Lung (tissue), 11 donors: ENCODE measurements at regions not wholly inside any gene's neighbourhood (a gene's known extent, or its start where the extent isn't known, plus 50 kb on each side); places are given as distances from the start of the nearest gene placed in this dataset.

Source experiments
- ATAC-seq: fragments of 200-7000 bp; cut with Tn5 transposase; one replicate; pipeline ENCODE4 v1.9.1; 2020; ENCODE audit warnings: moderate number of reproducible peaks; ENCODE audit not compliant: insufficient read depth, low FRiP score
- DNase-seq, 3 donors: peaks; one replicate each; pipeline ENCODE4 v3.0.0-alpha.2; 2013 to 2017
- H3K27ac ChIP-seq, 2 donors: one replicate each; pipeline ENCODE4 v1.5.1; 2013; ENCODE audit warnings: mild to moderate bottlenecking in 2 of 2, moderate library complexity in 2 of 2, control low read depth in 1 of 2, inconsistent platforms in 1 of 2, low read depth in 1 of 2, low read length in 1 of 2
- H3K27me3 ChIP-seq, 3 donors: one replicate each; pipeline ENCODE4 v1.5.1; 2013; ENCODE audit warnings: low read length in 2 of 3; ENCODE audit not compliant: control insufficient read depth in 3 of 3, insufficient read depth in 3 of 3
- H3K36me3 ChIP-seq, 4 donors: one replicate each; pipeline ENCODE4 v1.5.1; 2013; ENCODE audit warnings: low read length in 4 of 4, mild to moderate bottlenecking in 1 of 4, moderate library complexity in 1 of 4; ENCODE audit not compliant: control insufficient read depth in 4 of 4, insufficient read depth in 4 of 4
- H3K4me1 ChIP-seq, 5 donors: one replicate each; pipeline ENCODE4 v1.5.1; 2013; ENCODE audit warnings: low read length in 5 of 5, mild to moderate bottlenecking in 2 of 5, moderate library complexity in 1 of 5; ENCODE audit not compliant: control insufficient read depth in 5 of 5, insufficient read depth in 5 of 5
- H3K4me3 ChIP-seq: one replicate; pipeline ENCODE4 v1.5.1; 2013; ENCODE audit warnings: mild to moderate bottlenecking, control low read depth, moderate library complexity
- H3K9ac ChIP-seq, 2 donors: one replicate each; pipeline ENCODE4 v1.5.1; 2013; ENCODE audit warnings: low read length in 2 of 2, control low read depth in 1 of 2; ENCODE audit not compliant: insufficient read depth in 1 of 2
- H3K9me3 ChIP-seq, 4 donors: one replicate each; pipeline ENCODE4 v1.5.1; 2013; ENCODE audit warnings: low read length in 3 of 4, mild to moderate bottlenecking in 1 of 4, moderate library complexity in 1 of 4; ENCODE audit not compliant: control insufficient read depth in 4 of 4, insufficient read depth in 3 of 4
- CTCF ChIP-seq: IDR thresholded peaks from 2 replicates; pipeline ENCODE4 v1.5.1; 2012; ENCODE audit warnings: mild to moderate bottlenecking; ENCODE audit errors: control extremely low read depth, extremely low read depth
- WGBS, 2 donors: extraction: QIAGEN DNeasy Blood & Tissue Kit; methylation state at CpG; one replicate each; pipeline ENCODE4 v1.1.7; 2013; 5-methylcytosine and 5-hydroxymethylcytosine counted together
- donor health status: control.
- donor health status: control.
- donor health status: Bipolar disorder and iron deficiency.
- donor health status: healthy.
- donor health status: DM: yes; HTN: yes; CAD: no.

GRCh38 chr20:50303573-50304500, 113.2 kb downstream of the CEBPB start:
- peak; percentile 89 to 94 (median 91) for DNase-seq
- 62 to 63% methylated on average over 11 of the region's 11 CpGs for WGBS, 2 donors
- Histone ChIP-seq H3K36me3 (no peaks in the 10 kb centered on the region), H3K9ac (peak overlapping the region in 1 of 2 donors; percentile 30), H3K27ac (peak overlapping the region; percentile 47 to 83), H3K4me1 (peaks cover 0 to 49% (median 34%) of the 10 kb centered on the region in 5 donors), H3K4me3 (no peak overlapping the region), H3K9me3 (no peaks in the 10 kb centered on the region), H3K27me3 (no peaks in the 10 kb centered on the region)
- no peak for TF ChIP-seq CTCF
- no peak for ATAC-seq

GRCh38 chr20:50304501-50304856, 113.8 kb downstream of the CEBPB start:
- Histone ChIP-seq H3K36me3 (no peaks in the 10 kb centered on the region), H3K9ac (peak overlapping the region in 1 of 2 donors; percentile 30), H3K9me3 (no peaks in the 10 kb centered on the region), H3K4me1 (peaks cover 0 to 55% (median 38%) of the 10 kb centered on the region in 5 donors), H3K27me3 (no peaks in the 10 kb centered on the region), H3K4me3 (no peak overlapping the region), H3K27ac (peak overlapping the region; percentile 47 to 83)
- 72 to 77% methylated on average over 10 of the region's 10 CpGs for WGBS, 2 donors
- TF ChIP-seq CTCF, result no peak
- ATAC-seq (no peak), DNase-seq (peak; percentile 90 to 96 (median 93))

GRCh38 chr20:50304923-50305635, 114.4 kb downstream of the CEBPB start:
- no peaks in the 10 kb centered on the region for H3K27me3 ChIP-seq
- H3K27ac ChIP-seq, result peak overlapping the region; percentile 55 to 85
- H3K36me3 ChIP-seq, result no peaks in the 10 kb centered on the region
- TF ChIP-seq CTCF, result no peak
- DNase-seq, result peak; percentile 71 to 82 (median 75)
- H3K9ac ChIP-seq, result peak overlapping the region in 1 of 2 donors; percentile 46
- no peaks in the 10 kb centered on the region for H3K9me3 ChIP-seq
- H3K4me1 ChIP-seq, result peaks cover 0 to 61% (median 44%) of the 10 kb centered on the region in 5 donors
- no peak overlapping the region for H3K4me3 ChIP-seq
- ATAC-seq, result peak; percentile 44
- WGBS, 2 donors, result 81 to 89% methylated on average over 14 of the region's 14 CpGs
